BLaER1 (cell line): ENCODE measurements at regions not wholly inside any gene's neighbourhood (a gene's known extent, or its start where the extent isn't known, plus 50 kb on each side); places are given as distances from the start of the nearest gene placed in this dataset.

Experiments used
- H3K27ac ChIP-seq: shearing (Covaris generic); formaldehyde crosslinking; 2 replicates; pipeline ENCODE4 v1.8.1; 2022
- H3K27me3 ChIP-seq: shearing (Covaris generic); formaldehyde crosslinking; 2 replicates; pipeline ENCODE4 v1.8.1; 2022
- H3K36me3 ChIP-seq: shearing (Covaris generic); formaldehyde crosslinking; 2 replicates; pipeline ENCODE4 v1.8.1; 2022
- H3K4me1 ChIP-seq: shearing (Covaris generic); formaldehyde crosslinking; 2 replicates; pipeline ENCODE4 v1.8.1; 2022
- H3K4me2 ChIP-seq: shearing (Covaris generic); formaldehyde crosslinking; 2 replicates; pipeline ENCODE4 v1.8.1; 2022
- H3K4me3 ChIP-seq: shearing (Covaris generic); formaldehyde crosslinking; 2 replicates; pipeline ENCODE4 v1.8.1; 2022
- H3K9ac ChIP-seq: shearing (Covaris generic); formaldehyde crosslinking; 2 replicates; pipeline ENCODE4 v1.8.1; 2022
- H3K9me3 ChIP-seq: shearing (Covaris generic); formaldehyde crosslinking; 2 replicates; pipeline ENCODE4 v1.8.1; 2022
- H4K20me1 ChIP-seq: shearing (Covaris generic); formaldehyde crosslinking; 2 replicates; pipeline ENCODE4 v1.8.1; 2022
- Cebpa-rat ChIP-seq: shearing (Covaris generic); IDR thresholded peaks from 2 replicates; pipeline ENCODE4 v1.8.1; 2022

- Histone ChIP-seq H3K4me3 (no peak overlapping the region), H3K4me2 (no peak overlapping the region), H3K9ac (no peak overlapping the region), H3K9me3 (no peaks in the 10 kb centered on the region), H4K20me1 (no peaks in the 10 kb centered on the region), H3K27me3 (no peaks in the 10 kb centered on the region), H3K36me3 (no peaks in the 10 kb centered on the region), H3K27ac (no peak overlapping the region), H3K4me1 (no peaks in the 10 kb centered on the region)
- TF ChIP-seq Cebpa-rat: no peak
Observed at GRCh38 chr3:102883515-102883914, 448.7 kb downstream of the ZPLD1 start.

GRCh38 chr3:102885289-102885688, 450.5 kb downstream of the ZPLD1 start:
- no peaks in the 10 kb centered on the region for H3K4me1 ChIP-seq
- no peak overlapping the region for H3K27ac ChIP-seq
- no peak overlapping the region for H3K9ac ChIP-seq
- TF ChIP-seq Cebpa-rat: no peak
- no peaks in the 10 kb centered on the region for H3K27me3 ChIP-seq
- H3K4me3 ChIP-seq: no peak overlapping the region
- H3K4me2 ChIP-seq: no peak overlapping the region
- no peaks in the 10 kb centered on the region for H3K9me3 ChIP-seq
- H4K20me1 ChIP-seq: no peaks in the 10 kb centered on the region
- no peaks in the 10 kb centered on the region for H3K36me3 ChIP-seq

- Histone ChIP-seq H3K27me3 (no peaks in the 10 kb centered on the region), H3K4me3 (no peak overlapping the region), H3K9me3 (no peaks in the 10 kb centered on the region), H3K4me1 (no peaks in the 10 kb centered on the region), H3K4me2 (no peak overlapping the region), H4K20me1 (no peaks in the 10 kb centered on the region), H3K27ac (no peak overlapping the region), H3K9ac (no peak overlapping the region), H3K36me3 (no peaks in the 10 kb centered on the region)
- no peak for TF ChIP-seq Cebpa-rat
Observed at GRCh38 chr3:102887431-102887830, 452.6 kb downstream of the ZPLD1 start.

- Histone ChIP-seq H3K9me3 (no peaks in the 10 kb centered on the region), H3K4me3 (no peak overlapping the region), H3K27ac (no peak overlapping the region), H3K4me2 (no peak overlapping the region), H3K4me1 (no peaks in the 10 kb centered on the region), H3K27me3 (no peaks in the 10 kb centered on the region), H3K9ac (no peak overlapping the region), H4K20me1 (no peaks in the 10 kb centered on the region), H3K36me3 (no peaks in the 10 kb centered on the region)
- no peak for TF ChIP-seq Cebpa-rat
Observed at GRCh38 chr3:102896851-102897621, 462.2 kb downstream of the ZPLD1 start.

- no peaks in the 10 kb centered on the region for H3K36me3 ChIP-seq
- H3K9me3 ChIP-seq: no peaks in the 10 kb centered on the region
- H3K4me3 ChIP-seq: no peak overlapping the region
- H3K4me2 ChIP-seq: no peak overlapping the region
- TF ChIP-seq Cebpa-rat: no peak
- H3K4me1 ChIP-seq: no peaks in the 10 kb centered on the region
- H3K9ac ChIP-seq: no peak overlapping the region
- H4K20me1 ChIP-seq: no peaks in the 10 kb centered on the region
- H3K27me3 ChIP-seq: no peaks in the 10 kb centered on the region
- no peak overlapping the region for H3K27ac ChIP-seq
Observed at GRCh38 chr3:102904629-102905028, 469.8 kb downstream of the ZPLD1 start.

- Histone ChIP-seq H3K9ac (no peak overlapping the region), H3K36me3 (no peaks in the 10 kb centered on the region), H4K20me1 (no peaks in the 10 kb centered on the region), H3K4me2 (no peak overlapping the region), H3K4me3 (no peak overlapping the region), H3K9me3 (no peaks in the 10 kb centered on the region), H3K27ac (no peak overlapping the region), H3K4me1 (no peaks in the 10 kb centered on the region), H3K27me3 (no peaks in the 10 kb centered on the region)
- no peak for TF ChIP-seq Cebpa-rat
Observed at GRCh38 chr3:102905811-102906210, 471.0 kb downstream of the ZPLD1 start.

- no peaks in the 10 kb centered on the region for H3K27me3 ChIP-seq
- TF ChIP-seq Cebpa-rat: no peak
- H3K4me1 ChIP-seq: no peaks in the 10 kb centered on the region
- H3K9ac ChIP-seq: no peak overlapping the region
- H3K4me3 ChIP-seq: no peak overlapping the region
- H4K20me1 ChIP-seq: no peaks in the 10 kb centered on the region
- no peak overlapping the region for H3K27ac ChIP-seq
- H3K9me3 ChIP-seq: no peaks in the 10 kb centered on the region
- no peak overlapping the region for H3K4me2 ChIP-seq
- no peaks in the 10 kb centered on the region for H3K36me3 ChIP-seq
Observed at GRCh38 chr3:102906818-102907217, 472.0 kb downstream of the ZPLD1 start.

- TF ChIP-seq Cebpa-rat: no peak
- Histone ChIP-seq H3K27me3 (no peaks in the 10 kb centered on the region), H3K36me3 (no peaks in the 10 kb centered on the region), H4K20me1 (no peaks in the 10 kb centered on the region), H3K4me1 (no peaks in the 10 kb centered on the region), H3K4me2 (no peak overlapping the region), H3K9me3 (no peaks in the 10 kb centered on the region), H3K4me3 (no peak overlapping the region), H3K27ac (no peak overlapping the region), H3K9ac (no peak overlapping the region)
Observed at GRCh38 chr3:102909904-102910303, 475.1 kb downstream of the ZPLD1 start.

GRCh38 chr3:102916532-102916931, 481.7 kb downstream of the ZPLD1 start:
- Histone ChIP-seq H3K4me1 (no peaks in the 10 kb centered on the region), H3K4me2 (no peak overlapping the region), H3K9ac (no peak overlapping the region), H3K4me3 (no peak overlapping the region), H3K9me3 (no peaks in the 10 kb centered on the region), H3K27me3 (no peaks in the 10 kb centered on the region), H4K20me1 (no peaks in the 10 kb centered on the region), H3K27ac (no peak overlapping the region), H3K36me3 (no peaks in the 10 kb centered on the region)
- no peak for TF ChIP-seq Cebpa-rat

- no peaks in the 10 kb centered on the region for H3K27me3 ChIP-seq
- H3K4me1 ChIP-seq: no peaks in the 10 kb centered on the region
- no peak overlapping the region for H3K4me2 ChIP-seq
- no peak for TF ChIP-seq Cebpa-rat
- no peaks in the 10 kb centered on the region for H3K36me3 ChIP-seq
- H3K9ac ChIP-seq: no peak overlapping the region
- H3K9me3 ChIP-seq: peaks cover 20% of the 10 kb centered on the region
- H3K4me3 ChIP-seq: no peak overlapping the region
- H4K20me1 ChIP-seq: no peaks in the 10 kb centered on the region
- H3K27ac ChIP-seq: no peak overlapping the region
Observed at GRCh38 chr3:102926618-102927017, 491.8 kb downstream of the ZPLD1 start.

- Histone ChIP-seq H3K27ac (no peak overlapping the region), H3K4me1 (no peaks in the 10 kb centered on the region), H3K4me2 (no peak overlapping the region), H3K36me3 (no peaks in the 10 kb centered on the region), H3K4me3 (no peak overlapping the region), H4K20me1 (no peaks in the 10 kb centered on the region), H3K9me3 (0 out of 2 replicates have a peak, but pooled peaks cover 3% of the 10 kb centered on the region), H3K27me3 (no peaks in the 10 kb centered on the region), H3K9ac (no peak overlapping the region)
- no peak for TF ChIP-seq Cebpa-rat
Observed at GRCh38 chr3:102933377-102933776, 498.6 kb downstream of the ZPLD1 start.
